ENCODE measurements at regions not wholly inside any gene's neighbourhood (a gene's known extent, or its start where the extent isn't known, plus 50 kb on each side); places are given as distances from the start of the nearest gene placed in this dataset.
"Not testable (repeated sequence)": the region's sequence is repeated elsewhere in the genome, so short reads cannot be mapped to it uniquely, and the experiment has no call there.

DNA sequence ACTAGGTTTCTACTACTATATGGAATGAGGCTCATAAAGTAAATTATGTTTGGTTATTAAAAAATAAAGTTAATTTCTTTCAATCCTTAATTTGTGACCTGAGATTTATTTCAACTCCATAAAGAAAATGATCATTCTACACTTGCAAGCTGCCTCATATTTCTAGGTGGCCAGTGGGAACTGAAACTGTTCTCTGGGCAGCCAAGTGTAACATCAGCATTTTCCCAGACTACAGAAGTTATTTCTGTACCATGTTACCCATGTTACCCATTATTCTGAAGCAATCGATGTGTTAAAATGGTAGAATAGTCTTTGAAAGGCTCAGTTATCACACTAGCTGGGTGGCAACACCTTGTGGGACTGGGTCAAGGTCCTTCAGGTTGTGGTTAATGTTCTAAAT is 139.3 kb upstream of the FBXO11 start:
- Histone ChIP-seq H3K36me3 (ENCODE audit: insufficient read depth, low read length) (no peaks in the 10 kb centered on the region), H3K4me3 (ENCODE audit: low read length) (no peak overlapping the region), H3K27me3 (ENCODE audit: insufficient read depth, low read length) (no peaks in the 10 kb centered on the region), H3K4me1 (ENCODE audit: insufficient read depth, low read length) (peaks cover 22% of the 10 kb centered on the region), H3K27ac (ENCODE audit: low read depth, low read length) (no peak overlapping the region), H3K9me3 (ENCODE audit: insufficient read depth, low read depth, low read length) (no peaks in the 10 kb centered on the region), H3K9ac (ENCODE audit: low read depth, low read length) (no peak overlapping the region)
- WGBS, result 100% methylated on average over 1 of the region's 1 CpG

GRCh38 chr2:48048476-48049171 is 142.3 kb upstream of the FBXO11 start:
- Histone ChIP-seq H3K4me3 (ENCODE audit: low read length) (peak overlapping the region; percentile 1; the same call in 1 of the 2 replicates), H3K4me1 (ENCODE audit: insufficient read depth, low read length) (peaks cover 22% of the 10 kb centered on the region), H3K9ac (ENCODE audit: low read depth, low read length) (0 out of 2 replicates have a peak overlapping the region, but pooled peaks have one; percentile 12), H3K9me3 (ENCODE audit: insufficient read depth, low read depth, low read length) (no peaks in the 10 kb centered on the region), H3K27ac (ENCODE audit: low read depth, low read length) (peak overlapping the region; percentile 6; the same call in 1 of the 2 replicates), H3K27me3 (ENCODE audit: insufficient read depth, low read length) (no peaks in the 10 kb centered on the region), H3K36me3 (ENCODE audit: insufficient read depth, low read length) (no peaks in the 10 kb centered on the region)
- 95% methylated on average over 3 of the region's 3 CpGs for WGBS

DNA sequence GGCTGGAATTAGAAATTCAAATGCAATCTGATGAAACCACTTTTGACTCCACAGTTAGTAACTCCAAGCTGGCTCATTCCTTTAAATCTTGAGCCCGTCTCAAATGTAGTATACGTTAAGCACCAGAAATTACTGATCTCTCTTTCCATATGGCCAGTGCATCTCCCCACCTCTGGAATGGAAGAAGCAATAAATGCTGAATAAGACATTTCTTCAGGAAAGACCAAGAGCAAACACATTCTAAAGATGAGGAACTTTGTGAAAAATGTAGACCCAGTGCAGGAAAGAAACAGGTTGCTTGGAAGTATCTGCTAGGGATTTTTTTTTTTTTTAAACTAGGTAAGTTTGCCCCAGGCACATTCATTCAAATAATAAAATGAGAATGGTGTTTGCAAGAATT is 143.1 kb upstream of the FBXO11 start:
- Histone ChIP-seq H3K27me3 (ENCODE audit: insufficient read depth, low read length) (no peaks in the 10 kb centered on the region), H3K9ac (ENCODE audit: low read depth, low read length) (no peak overlapping the region), H3K9me3 (ENCODE audit: insufficient read depth, low read depth, low read length) (no peaks in the 10 kb centered on the region), H3K4me3 (ENCODE audit: low read length) (no peak overlapping the region), H3K36me3 (ENCODE audit: insufficient read depth, low read length) (no peaks in the 10 kb centered on the region), H3K27ac (ENCODE audit: low read depth, low read length) (no peak overlapping the region), H3K4me1 (ENCODE audit: insufficient read depth, low read length) (peaks cover 22% of the 10 kb centered on the region)
- WGBS, result 86% methylated on average over 2 of the region's 2 CpGs

GRCh38 chr2:48050711-48051110 is 144.4 kb upstream of the FBXO11 start:
- H3K4me3 ChIP-seq (ENCODE audit: low read length), result no peak overlapping the region
- H3K27me3 ChIP-seq (ENCODE audit: insufficient read depth, low read length), result no peaks in the 10 kb centered on the region
- H3K9ac ChIP-seq (ENCODE audit: low read depth, low read length), result no peak overlapping the region
- 91% methylated on average over 5 of the region's 5 CpGs for WGBS
- H3K36me3 ChIP-seq (ENCODE audit: insufficient read depth, low read length), result no peaks in the 10 kb centered on the region
- H3K9me3 ChIP-seq (ENCODE audit: insufficient read depth, low read depth, low read length), result no peaks in the 10 kb centered on the region
- peaks cover 22% of the 10 kb centered on the region for H3K4me1 ChIP-seq (ENCODE audit: insufficient read depth, low read length)
- no peak overlapping the region for H3K27ac ChIP-seq (ENCODE audit: low read depth, low read length)

DNA sequence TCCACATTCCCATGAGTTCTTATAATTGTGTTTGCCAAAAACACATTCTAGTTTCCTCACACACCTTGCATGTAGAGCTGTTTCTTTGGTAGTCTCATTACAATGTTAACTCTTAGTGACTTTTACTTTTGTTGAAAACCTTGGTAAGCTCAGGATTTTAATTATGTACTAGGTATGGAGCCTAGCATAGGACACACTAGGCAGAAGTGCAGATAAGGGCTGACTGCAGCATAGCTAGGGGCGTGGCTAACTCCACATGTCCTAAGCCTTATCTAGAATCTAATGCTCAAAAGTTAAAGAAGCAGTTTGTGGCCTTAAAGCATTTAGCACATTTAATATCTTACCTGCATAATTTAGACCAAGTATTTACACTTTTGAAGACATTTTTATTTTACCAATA is 153.7 kb upstream of the FBXO11 start:
- Histone ChIP-seq H3K27ac (ENCODE audit: low read depth, low read length) (no peak overlapping the region), H3K4me3 (ENCODE audit: low read length) (no peak overlapping the region), H3K9ac (ENCODE audit: low read depth, low read length) (no peak overlapping the region), H3K9me3 (ENCODE audit: insufficient read depth, low read depth, low read length) (no peaks in the 10 kb centered on the region), H3K4me1 (ENCODE audit: insufficient read depth, low read length) (no peaks in the 10 kb centered on the region), H3K36me3 (ENCODE audit: insufficient read depth, low read length) (no peaks in the 10 kb centered on the region), H3K27me3 (ENCODE audit: insufficient read depth, low read length) (no peaks in the 10 kb centered on the region)
- 97% methylated on average over 1 of the region's 1 CpG for WGBS

- not testable (repeated sequence) for H3K36me3 ChIP-seq (ENCODE audit: insufficient read depth, low read length); H3K27ac ChIP-seq (ENCODE audit: low read depth, low read length); H3K27me3 ChIP-seq (ENCODE audit: insufficient read depth, low read length); H3K9ac ChIP-seq (ENCODE audit: low read depth, low read length); H3K4me3 ChIP-seq (ENCODE audit: low read length); H3K9me3 ChIP-seq (ENCODE audit: insufficient read depth, low read depth, low read length); H3K4me1 ChIP-seq (ENCODE audit: insufficient read depth, low read length)
- 89% methylated on average over 4 of the region's 4 CpGs for WGBS
Observed at GRCh38 chr2:48061656-48062055, 155.4 kb upstream of the FBXO11 start.

GRCh38 chr2:48065096-48065495 is 158.8 kb upstream of the FBXO11 start:
- H3K27me3 ChIP-seq (ENCODE audit: insufficient read depth, low read length), result no peaks in the 10 kb centered on the region
- H3K9ac ChIP-seq (ENCODE audit: low read depth, low read length), result no peak overlapping the region
- H3K9me3 ChIP-seq (ENCODE audit: insufficient read depth, low read depth, low read length), result no peaks in the 10 kb centered on the region
- H3K36me3 ChIP-seq (ENCODE audit: insufficient read depth, low read length), result no peaks in the 10 kb centered on the region
- H3K4me1 ChIP-seq (ENCODE audit: insufficient read depth, low read length), result no peaks in the 10 kb centered on the region
- H3K27ac ChIP-seq (ENCODE audit: low read depth, low read length), result no peak overlapping the region
- H3K4me3 ChIP-seq (ENCODE audit: low read length), result no peak overlapping the region

GRCh38 chr2:48066000-48066399 is 159.7 kb upstream of the FBXO11 start:
- Histone ChIP-seq H3K9me3 (ENCODE audit: insufficient read depth, low read depth, low read length) (no peaks in the 10 kb centered on the region), H3K27me3 (ENCODE audit: insufficient read depth, low read length) (no peaks in the 10 kb centered on the region), H3K4me1 (ENCODE audit: insufficient read depth, low read length) (no peaks in the 10 kb centered on the region), H3K9ac (ENCODE audit: low read depth, low read length) (no peak overlapping the region), H3K27ac (ENCODE audit: low read depth, low read length) (no peak overlapping the region), H3K36me3 (ENCODE audit: insufficient read depth, low read length) (no peaks in the 10 kb centered on the region), H3K4me3 (ENCODE audit: low read length) (no peak overlapping the region)
- WGBS, result 97% methylated on average over 2 of the region's 2 CpGs

DNA sequence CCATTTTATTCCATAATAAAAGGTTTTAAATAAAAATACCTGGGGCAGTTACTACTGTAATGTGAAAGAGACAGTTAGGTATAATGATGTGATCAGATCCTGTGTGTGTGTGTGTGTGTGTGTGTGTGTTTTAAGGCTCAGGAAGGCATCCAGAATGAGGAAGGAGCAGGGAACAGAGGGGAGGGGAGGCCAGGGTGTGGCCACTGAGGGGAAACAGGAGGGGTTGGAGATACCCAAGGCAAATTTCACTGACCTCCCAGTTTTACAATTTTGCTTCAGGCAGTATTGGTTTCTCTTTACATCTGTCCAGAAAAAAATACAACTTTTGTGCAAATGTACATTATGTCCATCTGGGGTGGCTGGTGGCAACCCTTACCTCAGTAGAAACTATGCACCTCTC is 163.5 kb upstream of the FBXO11 start:
- Histone ChIP-seq H3K36me3 (ENCODE audit: insufficient read depth, low read length) (no peaks in the 10 kb centered on the region), H3K4me1 (ENCODE audit: insufficient read depth, low read length) (no peaks in the 10 kb centered on the region), H3K4me3 (ENCODE audit: low read length) (no peak overlapping the region), H3K27ac (ENCODE audit: low read depth, low read length) (no peak overlapping the region), H3K27me3 (ENCODE audit: insufficient read depth, low read length) (no peaks in the 10 kb centered on the region), H3K9me3 (ENCODE audit: insufficient read depth, low read depth, low read length) (no peaks in the 10 kb centered on the region), H3K9ac (ENCODE audit: low read depth, low read length) (no peak overlapping the region)

DNA sequence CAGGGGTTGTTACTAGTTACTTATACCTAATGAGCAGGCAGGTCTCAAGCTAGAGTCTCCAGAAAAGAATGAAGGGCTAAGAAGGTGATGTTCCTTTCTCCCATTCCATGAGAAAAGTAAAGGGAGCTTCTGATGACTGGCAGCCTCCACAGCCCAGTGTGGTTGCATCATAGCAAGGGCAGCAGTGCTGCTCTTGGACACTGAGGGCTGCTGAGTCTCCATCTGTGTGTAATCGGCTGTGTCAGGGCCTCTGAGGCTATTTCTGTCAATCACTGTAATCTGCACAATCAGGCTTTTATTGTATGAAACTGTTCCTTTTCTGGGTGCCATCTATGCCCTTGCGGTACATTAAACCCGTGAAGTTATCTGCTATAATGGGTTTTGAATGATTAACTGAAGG is 164.1 kb upstream of the FBXO11 start:
- Histone ChIP-seq H3K4me3 (ENCODE audit: low read length) (no peak overlapping the region), H3K9ac (ENCODE audit: low read depth, low read length) (no peak overlapping the region), H3K9me3 (ENCODE audit: insufficient read depth, low read depth, low read length) (no peaks in the 10 kb centered on the region), H3K27me3 (ENCODE audit: insufficient read depth, low read length) (no peaks in the 10 kb centered on the region), H3K27ac (ENCODE audit: low read depth, low read length) (no peak overlapping the region), H3K4me1 (ENCODE audit: insufficient read depth, low read length) (no peaks in the 10 kb centered on the region), H3K36me3 (ENCODE audit: insufficient read depth, low read length) (no peaks in the 10 kb centered on the region)
- 98% methylated on average over 3 of the region's 3 CpGs for WGBS

DNA sequence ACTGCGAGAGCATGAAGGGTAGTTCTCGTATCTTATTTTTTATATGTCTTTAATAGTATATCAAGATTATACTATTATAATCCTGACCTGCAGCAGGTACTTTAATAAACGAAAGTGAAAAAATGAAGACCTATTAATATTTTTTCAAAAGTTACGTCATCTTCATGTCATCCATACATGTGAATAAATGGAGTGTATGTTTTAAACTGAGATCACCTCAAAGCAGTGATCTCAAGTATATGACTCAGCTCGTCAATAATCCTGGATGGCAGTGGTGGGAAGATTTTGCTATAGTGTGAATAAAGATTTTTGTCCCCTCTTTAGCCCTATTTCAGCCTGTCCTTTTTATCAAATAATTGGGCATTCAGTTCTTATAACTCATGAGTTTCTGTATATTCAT is 166.3 kb upstream of the FBXO11 start:
- H3K4me3 ChIP-seq (ENCODE audit: low read length), result no peak overlapping the region
- no peaks in the 10 kb centered on the region for H3K36me3 ChIP-seq (ENCODE audit: insufficient read depth, low read length)
- no peaks in the 10 kb centered on the region for H3K4me1 ChIP-seq (ENCODE audit: insufficient read depth, low read length)
- H3K9ac ChIP-seq (ENCODE audit: low read depth, low read length), result no peak overlapping the region
- WGBS, result 100% methylated on average over 2 of the region's 5 CpGs
- no peaks in the 10 kb centered on the region for H3K27me3 ChIP-seq (ENCODE audit: insufficient read depth, low read length)
- no peaks in the 10 kb centered on the region for H3K9me3 ChIP-seq (ENCODE audit: insufficient read depth, low read depth, low read length)
- no peak overlapping the region for H3K27ac ChIP-seq (ENCODE audit: low read depth, low read length)

GRCh38 chr2:48075631-48076030 is 169.3 kb upstream of the FBXO11 start:
- WGBS, result 90% methylated on average over 2 of the region's 2 CpGs
- no peaks in the 10 kb centered on the region for H3K36me3 ChIP-seq (ENCODE audit: insufficient read depth, low read length)
- H3K4me1 ChIP-seq (ENCODE audit: insufficient read depth, low read length), result no peaks in the 10 kb centered on the region
- no peaks in the 10 kb centered on the region for H3K27me3 ChIP-seq (ENCODE audit: insufficient read depth, low read length)
- H3K9ac ChIP-seq (ENCODE audit: low read depth, low read length), result no peak overlapping the region
- H3K4me3 ChIP-seq (ENCODE audit: low read length), result no peak overlapping the region
- H3K9me3 ChIP-seq (ENCODE audit: insufficient read depth, low read depth, low read length), result no peaks in the 10 kb centered on the region
- no peak overlapping the region for H3K27ac ChIP-seq (ENCODE audit: low read depth, low read length)

Measured in HUES64 (cell line).